Activated naive CD8-positive, alpha-beta T cell treated with anti-CD3 and anti-CD28 coated beads, Interleukin-2, amount 50 U/mL, for 24 hours (primary cell): ENCODE measurements at regions not wholly inside any gene's neighbourhood (a gene's known extent, or its start where the extent isn't known, plus 50 kb on each side); places are given as distances from the start of the nearest gene placed in this dataset.

Experiments
- ATAC-seq: fragments of 150-1000 bp; cut with Tn5 transposase; one replicate; pipeline ENCODE4 v1.10.0; 2021
- DNase-seq: peaks from one replicate; pipeline ENCODE4 v3.0.0; 2021
- H3K27ac Mint-ChIP-seq: one replicate; pipeline ENCODE4 v1.8.0; 2021; ENCODE audit warnings: mild to moderate bottlenecking, mixed read lengths
- H3K27me3 Mint-ChIP-seq: one replicate; pipeline ENCODE4 v1.8.0; 2021; ENCODE audit warnings: mixed read lengths
- H3K36me3 Mint-ChIP-seq: one replicate; pipeline ENCODE4 v1.8.0; 2021; ENCODE audit warnings: low read depth, mixed read lengths
- H3K4me1 Mint-ChIP-seq: one replicate; pipeline ENCODE4 v1.8.0; 2021; ENCODE audit warnings: mixed read lengths
- H3K4me3 Mint-ChIP-seq: one replicate; pipeline ENCODE4 v1.8.0; 2021; ENCODE audit warnings: mild to moderate bottlenecking, moderate library complexity, mixed read lengths
- H3K9me3 Mint-ChIP-seq: one replicate; pipeline ENCODE4 v1.8.0; 2021; ENCODE audit warnings: mixed read lengths

DNA sequence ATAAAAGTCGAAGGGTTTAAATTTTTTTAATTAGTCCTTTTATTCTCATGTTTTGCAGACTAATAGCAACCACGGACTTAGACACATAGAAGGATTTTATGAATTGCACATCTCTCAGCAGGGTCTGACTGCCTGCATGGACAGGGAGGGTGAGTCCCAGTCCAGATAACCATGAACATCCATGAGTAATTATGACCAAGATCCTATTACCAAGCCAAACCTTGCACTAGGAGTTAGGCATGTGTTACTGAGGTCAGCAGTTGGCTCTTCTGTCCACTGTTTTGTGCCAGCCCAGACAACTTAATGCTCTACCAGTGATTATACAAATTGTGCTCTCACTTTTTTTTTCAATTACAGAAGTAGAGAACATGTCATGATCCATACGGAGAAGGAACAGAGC, 211.2 kb downstream of the MAFB start:
- DNase-seq (no peak), ATAC-seq (no peak)
- no peaks in the 10 kb centered on the region for H3K36me3 Mint-ChIP-seq
- H3K27me3 Mint-ChIP-seq: peaks cover 9% of the 10 kb centered on the region
- H3K27ac Mint-ChIP-seq: no peak overlapping the region
- no peaks in the 10 kb centered on the region for H3K9me3 Mint-ChIP-seq
- H3K4me3 Mint-ChIP-seq: no peak overlapping the region
- H3K4me1 Mint-ChIP-seq: no peaks in the 10 kb centered on the region

DNA sequence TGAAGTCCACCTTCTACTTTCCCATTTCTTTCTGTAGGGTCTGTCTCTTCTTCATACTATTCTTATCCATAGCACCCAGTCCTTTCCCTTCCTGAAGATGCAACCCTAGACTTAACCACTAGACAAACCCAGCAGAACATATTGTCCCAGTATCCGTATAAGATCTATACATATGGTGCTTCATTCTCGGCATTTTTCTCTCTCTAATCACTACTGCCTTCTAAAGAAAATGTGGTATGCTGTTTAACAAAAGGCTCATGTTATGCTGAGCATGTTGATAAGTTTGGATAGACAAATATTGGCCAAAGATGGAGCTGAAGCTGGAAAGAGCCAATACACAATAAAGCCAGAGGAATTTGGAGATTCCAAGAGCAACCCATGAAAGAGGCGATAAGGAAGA, 212.6 kb downstream of the MAFB start:
- H3K27me3 Mint-ChIP-seq: peaks cover 9% of the 10 kb centered on the region
- no peaks in the 10 kb centered on the region for H3K9me3 Mint-ChIP-seq
- ATAC-seq: no peak
- H3K4me3 Mint-ChIP-seq: no peak overlapping the region
- H3K36me3 Mint-ChIP-seq: no peaks in the 10 kb centered on the region
- no peak overlapping the region for H3K27ac Mint-ChIP-seq
- DNase-seq: no peak
- H3K4me1 Mint-ChIP-seq: no peaks in the 10 kb centered on the region

DNA sequence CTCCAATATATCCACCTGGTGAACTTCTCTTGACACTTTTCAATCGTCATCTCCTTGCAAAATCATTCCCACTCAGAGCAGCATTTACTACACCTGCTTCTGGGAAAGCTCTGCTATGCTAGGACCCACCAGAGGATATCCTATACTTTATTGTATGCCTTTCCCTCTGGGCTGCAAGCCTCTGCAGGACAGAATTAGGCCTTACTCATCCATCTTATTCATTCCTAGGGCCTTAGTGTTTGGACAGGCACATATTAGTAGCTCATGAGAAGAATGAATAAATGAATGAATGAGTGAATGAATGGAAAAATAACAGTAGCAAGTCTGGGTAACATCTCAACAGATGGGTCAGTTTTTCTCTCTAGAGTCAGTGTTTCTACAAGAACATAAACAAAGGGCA, 216.1 kb downstream of the MAFB start:
- no peak for ATAC-seq
- H3K36me3 Mint-ChIP-seq: no peaks in the 10 kb centered on the region
- H3K27me3 Mint-ChIP-seq: peaks cover 7% of the 10 kb centered on the region
- H3K4me3 Mint-ChIP-seq: no peak overlapping the region
- no peak for DNase-seq
- H3K4me1 Mint-ChIP-seq: no peaks in the 10 kb centered on the region
- H3K9me3 Mint-ChIP-seq: no peaks in the 10 kb centered on the region
- H3K27ac Mint-ChIP-seq: no peak overlapping the region

DNA sequence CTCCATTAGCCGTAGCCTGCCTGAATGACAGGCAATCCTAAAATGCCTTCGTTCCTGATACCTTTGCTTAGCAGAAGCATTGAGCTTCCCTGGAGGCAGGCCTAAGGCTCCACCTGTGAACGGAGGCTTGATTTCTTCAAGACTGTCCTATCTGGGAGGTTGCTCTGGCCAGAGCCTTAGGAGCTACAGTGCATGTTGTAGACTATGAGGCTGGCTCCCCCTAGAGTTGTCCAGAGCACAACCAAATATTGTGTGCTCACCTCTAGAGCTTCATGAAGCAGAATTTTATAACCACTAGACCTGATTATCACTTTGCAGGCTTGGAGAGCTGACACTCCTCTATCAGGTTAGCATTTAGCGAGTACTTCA, 217.8 kb downstream of the MAFB start:
- no peak overlapping the region for H3K4me3 Mint-ChIP-seq
- no peaks in the 10 kb centered on the region for H3K36me3 Mint-ChIP-seq
- DNase-seq (no peak), ATAC-seq (no peak)
- H3K4me1 Mint-ChIP-seq: no peaks in the 10 kb centered on the region
- no peaks in the 10 kb centered on the region for H3K9me3 Mint-ChIP-seq
- H3K27ac Mint-ChIP-seq: no peak overlapping the region
- peaks cover 2% of the 10 kb centered on the region for H3K27me3 Mint-ChIP-seq

DNA sequence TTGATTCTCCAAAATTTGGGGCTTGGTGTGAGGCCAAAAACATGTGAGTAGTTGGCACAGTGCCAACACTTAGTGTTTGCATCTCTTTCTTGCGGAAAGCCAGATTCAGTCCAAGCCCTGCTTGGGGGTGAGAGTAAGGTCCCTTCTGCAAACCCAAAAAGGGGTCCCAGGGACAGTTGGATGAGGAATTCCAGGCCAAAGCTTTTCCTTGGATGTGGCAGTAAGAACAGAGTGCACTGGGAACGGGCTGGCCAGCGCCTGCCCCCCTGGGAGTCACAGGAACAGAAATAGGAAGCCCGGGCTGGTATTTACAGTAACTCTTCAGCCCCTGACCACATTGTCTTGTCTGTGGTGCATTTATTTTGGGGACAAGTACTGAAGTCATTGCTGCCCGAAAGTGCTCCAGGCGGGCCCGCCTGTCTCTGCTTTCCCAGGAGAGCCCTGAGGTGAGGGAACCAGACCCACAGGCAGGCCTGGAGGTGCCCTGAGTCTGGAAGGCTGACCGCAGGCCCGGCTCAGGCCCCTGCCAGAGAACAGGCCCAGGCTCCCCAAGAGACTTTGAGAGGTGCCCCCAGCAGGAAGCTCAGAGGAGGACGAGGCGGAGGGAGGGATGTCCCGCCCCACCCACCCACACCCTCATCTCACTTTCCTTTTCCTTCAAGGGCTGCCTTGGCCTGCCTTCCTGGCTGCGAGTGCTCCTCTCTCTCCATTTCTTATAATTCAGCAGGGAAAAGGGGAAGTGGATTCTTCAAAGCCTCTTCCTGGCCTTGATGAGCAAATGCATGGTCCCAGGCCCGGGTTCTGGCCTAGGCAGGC, 218.4 kb downstream of the MAFB start:
- Mint-ChIP-seq H3K9me3 (peaks cover under 1% of the 10 kb centered on the region), H3K27me3 (peaks cover under 1% of the 10 kb centered on the region), H3K27ac (no peak overlapping the region), H3K4me1 (no peaks in the 10 kb centered on the region), H3K4me3 (no peak overlapping the region), H3K36me3 (no peaks in the 10 kb centered on the region)
- DNase-seq: no peak
- ATAC-seq: no peak

DNA sequence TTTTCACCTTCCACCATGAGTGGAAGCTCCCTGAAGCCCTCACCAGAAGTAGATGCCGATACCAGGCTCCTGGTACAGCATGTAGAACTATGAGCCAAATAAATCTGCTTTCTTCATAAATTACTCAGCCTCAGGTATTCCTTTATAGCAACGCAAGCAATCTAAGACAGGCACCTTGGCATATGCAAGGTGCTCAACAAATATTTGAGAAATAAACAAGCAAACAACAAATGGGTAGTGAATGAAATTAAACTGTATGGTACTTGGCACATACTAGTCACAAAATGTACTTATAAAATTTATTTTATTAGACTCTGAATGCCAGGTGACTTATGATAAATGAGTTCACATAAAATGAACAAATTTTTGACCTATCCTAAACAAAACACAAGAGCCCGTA, 220.3 kb downstream of the MAFB start:
- DNase-seq (no peak), ATAC-seq (no peak)
- Mint-ChIP-seq H3K27me3 (peaks cover 3% of the 10 kb centered on the region), H3K36me3 (no peaks in the 10 kb centered on the region), H3K4me3 (no peak overlapping the region), H3K4me1 (no peaks in the 10 kb centered on the region), H3K27ac (no peak overlapping the region), H3K9me3 (peaks cover 5% of the 10 kb centered on the region)

DNA sequence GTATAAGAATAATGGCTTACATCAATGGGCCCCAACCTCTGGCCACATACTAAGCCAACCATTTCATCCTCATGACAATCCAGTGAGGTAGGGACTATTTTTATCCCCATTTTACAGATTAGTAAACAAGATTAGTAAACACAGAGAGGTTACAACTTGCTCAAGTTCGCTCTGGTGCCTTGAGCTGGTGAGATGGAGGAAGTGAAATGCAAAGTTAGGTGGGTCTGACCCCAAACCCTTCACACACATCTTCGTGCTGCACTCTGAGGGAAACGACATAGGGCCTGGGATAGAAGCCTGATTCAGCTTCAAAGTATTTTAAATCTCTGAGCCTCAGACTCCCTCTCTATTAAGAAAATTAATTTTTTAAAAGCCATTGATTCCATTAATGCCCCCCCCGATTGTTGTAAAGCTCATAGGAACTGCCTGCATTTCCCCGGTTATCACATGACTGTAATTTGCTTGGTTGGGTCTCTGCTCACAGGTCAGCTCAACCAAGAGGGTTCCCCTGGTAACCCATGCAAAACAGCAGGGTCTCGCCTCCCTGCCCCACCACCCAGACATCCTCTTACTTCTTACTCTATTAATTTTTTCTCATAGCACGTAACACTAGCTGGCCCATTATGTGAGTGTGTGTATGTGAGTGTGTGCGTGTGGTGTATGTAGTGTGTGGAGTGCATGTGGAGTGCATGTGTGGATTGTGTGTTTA, 221.2 kb downstream of the MAFB start:
- Mint-ChIP-seq H3K36me3 (no peaks in the 10 kb centered on the region), H3K9me3 (peaks cover 5% of the 10 kb centered on the region), H3K27ac (no peak overlapping the region), H3K4me3 (no peak overlapping the region), H3K4me1 (no peaks in the 10 kb centered on the region), H3K27me3 (peaks cover 3% of the 10 kb centered on the region)
- no peak for DNase-seq
- ATAC-seq: no peak

DNA sequence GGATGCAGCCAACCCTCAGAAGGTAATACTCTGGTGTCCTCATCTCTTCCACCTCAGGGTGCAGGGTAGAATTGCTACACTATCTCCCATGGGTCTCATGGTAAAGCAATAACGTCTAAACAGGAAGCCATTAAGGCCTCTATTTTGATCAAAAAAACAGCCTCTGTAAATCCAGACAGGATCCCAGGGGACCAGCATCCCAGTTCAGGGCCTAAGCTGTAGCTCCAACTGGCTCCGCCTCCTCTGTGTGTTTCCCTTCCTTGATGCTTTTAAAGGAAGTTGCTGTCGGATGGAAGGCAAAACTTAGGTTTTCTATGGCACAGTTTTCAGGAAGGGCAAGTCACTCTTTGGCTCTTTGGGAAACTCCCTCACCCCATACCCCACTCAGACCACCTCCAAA, 222.0 kb downstream of the MAFB start:
- Mint-ChIP-seq H3K4me1 (no peaks in the 10 kb centered on the region), H3K9me3 (peaks cover 5% of the 10 kb centered on the region), H3K4me3 (no peak overlapping the region), H3K27me3 (peaks cover 3% of the 10 kb centered on the region), H3K27ac (no peak overlapping the region), H3K36me3 (no peaks in the 10 kb centered on the region)
- no peak for DNase-seq
- no peak for ATAC-seq

DNA sequence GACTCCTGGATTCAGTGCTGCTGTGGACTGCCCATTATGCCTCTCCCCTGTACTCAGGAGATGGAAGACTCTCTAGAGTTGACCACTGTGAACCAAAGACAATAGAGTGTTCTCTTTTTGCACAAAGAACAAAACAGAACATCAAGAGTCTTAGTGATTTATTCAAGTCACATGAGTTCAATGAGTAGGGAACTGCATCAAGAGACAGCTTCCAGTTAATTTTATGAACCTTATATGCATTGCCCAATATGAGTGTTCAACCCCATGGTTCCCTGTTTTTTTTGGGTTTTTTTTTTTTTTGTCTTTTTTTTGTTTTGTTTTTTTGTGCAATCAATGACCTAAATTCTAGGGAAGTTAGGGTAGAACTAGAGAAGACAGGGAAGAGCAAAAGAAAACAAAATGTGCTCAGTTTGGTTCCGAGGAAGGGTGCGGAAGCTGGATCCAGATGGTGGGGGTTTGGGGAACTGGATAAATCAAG, 224.3 kb downstream of the MAFB start:
- Mint-ChIP-seq H3K27ac (no peak overlapping the region), H3K4me3 (no peak overlapping the region), H3K27me3 (peaks cover 5% of the 10 kb centered on the region), H3K4me1 (no peaks in the 10 kb centered on the region), H3K36me3 (no peaks in the 10 kb centered on the region), H3K9me3 (peaks cover 5% of the 10 kb centered on the region)
- DNase-seq (no peak), ATAC-seq (no peak)

DNA sequence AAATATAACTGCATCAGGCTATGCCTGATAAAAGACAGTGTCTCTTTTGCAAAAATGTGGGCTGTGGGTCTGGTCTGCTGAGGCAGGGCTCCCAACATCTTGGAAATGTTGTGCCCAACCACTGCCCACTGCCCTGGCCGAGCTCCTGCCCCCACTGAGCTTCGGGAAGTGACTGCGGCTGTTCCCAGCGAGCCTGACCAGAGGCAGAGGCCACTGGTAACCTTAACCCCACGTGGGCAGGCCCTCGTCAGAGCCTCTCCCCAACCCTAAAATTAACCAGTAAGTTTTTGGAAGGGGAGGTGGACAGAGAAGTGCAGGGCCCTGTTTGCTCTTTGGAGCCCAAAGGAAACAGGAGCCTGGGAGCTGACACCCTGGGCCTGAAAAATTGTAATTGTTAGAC, 225.9 kb downstream of the MAFB start:
- Mint-ChIP-seq H3K27me3 (peaks cover 5% of the 10 kb centered on the region), H3K36me3 (no peaks in the 10 kb centered on the region), H3K4me3 (no peak overlapping the region), H3K27ac (no peak overlapping the region), H3K9me3 (peaks cover 5% of the 10 kb centered on the region), H3K4me1 (no peaks in the 10 kb centered on the region)
- ATAC-seq: no peak
- DNase-seq: no peak

DNA sequence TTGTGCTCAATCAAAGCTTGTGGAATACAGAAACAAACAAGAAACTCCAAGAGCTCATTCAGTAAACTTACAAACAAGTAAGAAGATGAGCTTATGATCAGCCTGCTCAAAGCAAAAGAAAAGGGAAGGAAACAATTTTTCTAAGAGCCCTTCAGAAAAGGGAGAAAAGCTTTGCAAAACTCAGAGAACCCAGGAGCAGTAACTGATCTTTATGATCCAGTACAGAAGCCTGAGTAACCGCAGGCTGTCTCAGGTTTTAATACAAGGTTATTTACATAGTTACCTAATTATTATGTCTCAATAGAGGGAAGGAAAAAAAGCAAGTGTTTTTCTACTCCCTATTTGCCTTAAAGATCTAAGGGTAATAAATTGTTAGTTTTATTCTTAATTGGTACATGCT, 226.5 kb downstream of the MAFB start:
- ATAC-seq (no peak), DNase-seq (no peak)
- Mint-ChIP-seq H3K36me3 (no peaks in the 10 kb centered on the region), H3K4me3 (no peak overlapping the region), H3K9me3 (peaks cover 5% of the 10 kb centered on the region), H3K27ac (no peak overlapping the region), H3K27me3 (peaks cover 5% of the 10 kb centered on the region), H3K4me1 (no peaks in the 10 kb centered on the region)

DNA sequence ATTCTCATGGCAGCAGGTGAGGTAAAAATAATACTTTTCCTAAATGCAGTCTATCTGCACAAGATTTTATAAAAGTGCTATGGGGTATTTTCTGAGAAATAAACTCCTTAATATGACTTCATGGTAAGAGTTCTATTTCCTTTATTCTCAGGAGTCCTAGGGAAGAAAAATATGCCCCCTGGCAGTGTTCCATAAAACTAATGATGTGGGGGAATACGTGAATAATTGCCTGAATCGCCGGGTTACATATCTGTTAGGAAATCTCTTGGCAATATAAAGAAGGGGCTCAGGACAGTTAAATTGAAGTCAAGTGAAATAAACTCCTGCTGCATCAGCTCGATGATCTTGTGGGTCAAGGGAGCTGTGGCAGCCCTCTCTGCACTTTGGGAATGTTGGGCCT, 229.7 kb downstream of the MAFB start:
- Mint-ChIP-seq H3K36me3 (no peaks in the 10 kb centered on the region), H3K9me3 (no peaks in the 10 kb centered on the region), H3K27me3 (peaks cover 6% of the 10 kb centered on the region), H3K4me3 (no peak overlapping the region), H3K27ac (no peak overlapping the region), H3K4me1 (no peaks in the 10 kb centered on the region)
- ATAC-seq (no peak), DNase-seq (no peak)

DNA sequence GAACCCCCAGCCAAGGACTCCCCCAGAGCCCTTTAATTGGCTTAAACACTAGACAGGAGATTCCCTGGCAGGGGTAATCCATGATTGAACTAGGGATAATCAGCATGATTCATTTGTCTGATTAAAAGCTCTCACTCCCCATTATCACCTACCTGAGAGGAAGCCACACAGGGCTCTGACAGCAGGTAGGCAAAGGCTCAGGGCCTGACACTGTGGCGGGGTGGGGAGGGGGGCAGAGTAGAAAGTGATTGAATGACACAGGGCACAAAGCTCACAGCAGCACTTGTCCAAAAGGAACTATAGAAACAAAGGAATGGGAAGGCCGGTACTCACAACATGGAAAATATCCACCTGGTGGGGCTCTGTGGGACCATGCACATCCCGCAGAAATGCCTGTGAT, 231.6 kb downstream of the MAFB start:
- Mint-ChIP-seq H3K4me3 (no peak overlapping the region), H3K9me3 (no peaks in the 10 kb centered on the region), H3K27me3 (peaks cover 6% of the 10 kb centered on the region), H3K36me3 (no peaks in the 10 kb centered on the region), H3K27ac (no peak overlapping the region), H3K4me1 (no peaks in the 10 kb centered on the region)
- DNase-seq (no peak), ATAC-seq (no peak)

DNA sequence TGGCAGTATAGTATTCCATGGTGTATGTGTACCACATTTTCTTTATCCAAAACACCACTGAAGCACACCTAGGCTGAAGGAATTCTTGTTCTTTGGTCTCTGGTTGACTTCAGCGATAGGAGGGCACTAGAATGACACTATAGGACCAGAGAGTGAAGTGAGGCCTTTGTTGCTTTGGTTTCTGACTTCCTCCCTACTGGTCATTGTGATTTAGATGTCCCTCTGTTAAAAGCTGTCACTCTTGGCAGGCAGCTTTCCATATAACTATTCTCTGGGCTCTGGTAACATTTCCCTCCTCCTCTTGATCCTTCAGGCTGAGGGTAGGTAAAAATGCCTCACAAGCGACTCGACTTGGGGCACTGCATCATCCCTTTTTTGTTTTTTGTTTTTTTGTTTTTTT, 236.3 kb downstream of the MAFB start:
- Mint-ChIP-seq H3K27me3 (peaks cover 3% of the 10 kb centered on the region), H3K36me3 (no peaks in the 10 kb centered on the region), H3K4me3 (no peak overlapping the region), H3K4me1 (no peaks in the 10 kb centered on the region), H3K27ac (no peak overlapping the region), H3K9me3 (no peaks in the 10 kb centered on the region)
- DNase-seq (no peak), ATAC-seq (no peak)

DNA sequence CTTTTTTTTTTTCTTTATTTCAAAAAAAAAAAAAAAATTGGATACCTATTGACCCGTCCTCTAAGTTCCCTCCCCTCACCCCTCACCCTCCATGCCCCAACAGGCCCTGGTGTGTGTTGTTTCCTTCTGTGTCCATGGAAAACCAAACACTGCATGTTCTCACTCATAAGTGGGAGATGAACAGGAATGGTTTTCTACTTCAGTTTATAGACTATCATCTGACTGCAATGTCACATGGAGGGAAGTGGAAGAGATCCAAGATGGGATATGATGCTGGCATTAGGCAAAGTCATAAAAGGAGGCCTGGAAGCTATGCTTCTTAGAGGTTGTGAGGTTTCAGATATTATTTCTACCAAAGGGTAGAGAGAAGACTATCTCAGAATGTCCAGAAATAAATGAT, 237.5 kb downstream of the MAFB start:
- DNase-seq (no peak), ATAC-seq (no peak)
- H3K36me3 Mint-ChIP-seq: no peaks in the 10 kb centered on the region
- H3K27me3 Mint-ChIP-seq: peaks cover 3% of the 10 kb centered on the region
- no peaks in the 10 kb centered on the region for H3K9me3 Mint-ChIP-seq
- H3K27ac Mint-ChIP-seq: no peak overlapping the region
- H3K4me1 Mint-ChIP-seq: no peaks in the 10 kb centered on the region
- no peak overlapping the region for H3K4me3 Mint-ChIP-seq
